ENCODE measurements at regions not wholly inside any gene's neighbourhood (a gene's known extent, or its start where the extent isn't known, plus 50 kb on each side); places are given as distances from the start of the nearest gene placed in this dataset.

DNA sequence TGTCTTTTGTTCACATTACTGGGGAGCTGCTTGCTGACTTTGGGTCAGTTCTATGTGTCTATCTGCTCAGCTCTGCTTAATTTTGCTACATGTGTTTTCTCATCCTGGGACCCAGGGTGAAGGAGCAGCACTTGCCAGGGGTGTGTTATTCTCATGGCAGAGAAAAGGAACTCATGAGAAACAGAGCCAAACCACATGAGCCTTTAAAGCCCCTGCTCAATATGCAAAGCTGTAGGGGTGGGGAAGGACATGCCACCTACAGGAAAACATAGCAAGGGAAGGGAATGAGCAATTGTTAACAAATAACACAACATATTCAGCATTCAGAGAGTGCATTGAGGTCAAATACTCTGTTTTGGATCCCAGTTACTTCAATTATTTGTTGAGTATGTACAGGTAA lies 290.9 kb downstream of the CDK5RAP2 start:
- Histone ChIP-seq H3K36me3 (replicated peaks; ENCODE audit: insufficient read depth, low read length) (no peaks in the 10 kb centered on the region), H3K9me2 (replicated peaks; ENCODE audit: insufficient read depth, low read length) (no peaks in the 10 kb centered on the region)

DNA sequence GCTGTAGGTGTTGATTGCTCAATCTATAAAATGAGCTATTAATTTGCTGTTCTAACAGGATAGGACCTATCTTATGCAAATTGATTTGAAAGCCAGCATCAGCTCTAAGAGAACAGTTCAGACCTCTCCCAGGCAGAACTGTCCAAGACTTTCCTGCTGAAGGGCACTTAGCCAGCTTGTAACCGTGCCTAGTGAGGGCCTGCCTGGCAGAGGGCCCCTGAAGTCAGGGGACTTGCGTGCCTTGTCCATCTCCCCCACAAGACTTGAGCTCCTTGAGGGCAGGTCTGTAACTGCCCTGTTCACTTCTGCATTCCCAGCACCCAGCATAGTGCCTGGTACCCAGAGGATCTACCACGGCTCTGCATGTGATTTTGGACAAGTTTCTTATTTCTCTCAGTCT lies 293.4 kb downstream of the CDK5RAP2 start:
- Histone ChIP-seq H3K9me2 (replicated peaks; ENCODE audit: insufficient read depth, low read length) (no peaks in the 10 kb centered on the region), H3K79me2 (ENCODE audit: low read length) (no peaks in the 10 kb centered on the region)
- TF ChIP-seq, protein P1, sequence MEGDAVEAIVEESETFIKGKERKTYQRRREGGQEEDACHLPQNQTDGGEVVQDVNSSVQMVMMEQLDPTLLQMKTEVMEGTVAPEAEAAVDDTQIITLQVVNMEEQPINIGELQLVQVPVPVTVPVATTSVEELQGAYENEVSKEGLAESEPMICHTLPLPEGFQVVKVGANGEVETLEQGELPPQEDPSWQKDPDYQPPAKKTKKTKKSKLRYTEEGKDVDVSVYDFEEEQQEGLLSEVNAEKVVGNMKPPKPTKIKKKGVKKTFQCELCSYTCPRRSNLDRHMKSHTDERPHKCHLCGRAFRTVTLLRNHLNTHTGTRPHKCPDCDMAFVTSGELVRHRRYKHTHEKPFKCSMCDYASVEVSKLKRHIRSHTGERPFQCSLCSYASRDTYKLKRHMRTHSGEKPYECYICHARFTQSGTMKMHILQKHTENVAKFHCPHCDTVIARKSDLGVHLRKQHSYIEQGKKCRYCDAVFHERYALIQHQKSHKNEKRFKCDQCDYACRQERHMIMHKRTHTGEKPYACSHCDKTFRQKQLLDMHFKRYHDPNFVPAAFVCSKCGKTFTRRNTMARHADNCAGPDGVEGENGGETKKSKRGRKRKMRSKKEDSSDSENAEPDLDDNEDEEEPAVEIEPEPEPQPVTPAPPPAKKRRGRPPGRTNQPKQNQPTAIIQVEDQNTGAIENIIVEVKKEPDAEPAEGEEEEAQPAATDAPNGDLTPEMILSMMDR (IDR thresholded peaks at IDR 0.05; ENCODE audit: low read length) = no peak
- no peak for TF ChIP-seq EZH2phosphoT487 (IDR thresholded peaks at IDR 0.05; ENCODE audit: low read length)
- TF ChIP-seq EZH2 (optimal IDR thresholded peaks at IDR 0.05; ENCODE audit: low read depth, low read length) = no peak

More for the DNA sequence above, 290.9 kb downstream of the CDK5RAP2 start:
- Histone ChIP-seq H3K27ac (ENCODE audit: low read length) (no peak overlapping the region), H4K20me1 (ENCODE audit: insufficient read depth, low read length) (no peaks in the 10 kb centered on the region), H3F3A (ENCODE audit: insufficient read depth, low read length) (no peaks in the 10 kb centered on the region), H3K4me3 (ENCODE audit: low read length) (no peak overlapping the region), H3K27me3 (replicated peaks; ENCODE audit: insufficient read depth, low read length) (no peaks in the 10 kb centered on the region), H3K4me2 (ENCODE audit: low read depth, low read length) (no peak overlapping the region), H2AFZ (ENCODE audit: low read length) (no peak overlapping the region), H3K4me1 (ENCODE audit: low read length) (no peaks in the 10 kb centered on the region), H3K79me2 (ENCODE audit: low read length) (no peaks in the 10 kb centered on the region), H3K9ac (ENCODE audit: low read length) (no peak overlapping the region), H3K9me3 (replicated peaks; ENCODE audit: insufficient read depth, low read length) (no peaks in the 10 kb centered on the region)
- DNase-seq = no peak
- TF ChIP-seq EZH2phosphoT487 (IDR thresholded peaks at IDR 0.05; ENCODE audit: low read length) = no peak
- TF ChIP-seq EZH2 (optimal IDR thresholded peaks at IDR 0.05; ENCODE audit: low read depth, low read length) = no peak
- TF ChIP-seq, protein P1 (IDR thresholded peaks at IDR 0.05; ENCODE audit: low read length) = no peak

DNA sequence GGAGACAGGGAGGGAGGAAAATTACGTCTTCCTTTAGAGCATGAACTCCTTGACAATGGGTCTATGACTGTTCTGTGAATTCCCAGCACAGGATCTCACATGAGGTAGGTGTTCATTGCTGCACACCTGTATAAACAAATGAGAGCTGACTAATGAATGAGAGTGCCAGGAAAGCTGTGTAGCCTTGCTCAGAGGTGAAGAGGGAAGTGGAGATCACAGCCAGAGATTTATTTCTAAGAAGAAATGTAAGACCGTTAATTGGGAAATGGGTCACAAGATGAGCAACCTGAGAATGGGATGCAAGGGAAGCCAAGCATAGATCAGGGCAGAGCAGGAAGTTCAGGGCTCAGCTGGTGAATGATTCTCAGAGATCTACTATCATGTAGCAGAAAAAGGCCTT lies 295.1 kb downstream of the CDK5RAP2 start:
- Histone ChIP-seq H3K36me3 (replicated peaks; ENCODE audit: insufficient read depth, low read length) (no peaks in the 10 kb centered on the region), H3K9me2 (replicated peaks; ENCODE audit: insufficient read depth, low read length) (no peaks in the 10 kb centered on the region), H3K9me3 (replicated peaks; ENCODE audit: insufficient read depth, low read length) (no peaks in the 10 kb centered on the region), H3K27me3 (replicated peaks; ENCODE audit: insufficient read depth, low read length) (no peaks in the 10 kb centered on the region), H3K4me2 (ENCODE audit: low read depth, low read length) (no peak overlapping the region), H3F3A (ENCODE audit: insufficient read depth, low read length) (no peaks in the 10 kb centered on the region), H4K20me1 (ENCODE audit: insufficient read depth, low read length) (no peaks in the 10 kb centered on the region), H3K27ac (ENCODE audit: low read length) (no peak overlapping the region), H3K79me2 (ENCODE audit: low read length) (no peaks in the 10 kb centered on the region), H3K4me1 (ENCODE audit: low read length) (no peaks in the 10 kb centered on the region), H2AFZ (ENCODE audit: low read length) (no peak overlapping the region), H3K9ac (ENCODE audit: low read length) (no peak overlapping the region), H3K4me3 (ENCODE audit: low read length) (no peak overlapping the region)
- TF ChIP-seq, protein P1 (IDR thresholded peaks at IDR 0.05; ENCODE audit: low read length) = no peak
- TF ChIP-seq EZH2 (optimal IDR thresholded peaks at IDR 0.05; ENCODE audit: low read depth, low read length) (no peak), EZH2phosphoT487 (IDR thresholded peaks at IDR 0.05; ENCODE audit: low read length) (no peak)
- no peak for DNase-seq

More for the DNA sequence above, 293.4 kb downstream of the CDK5RAP2 start:
- no peak overlapping the region for H3K4me2 ChIP-seq (ENCODE audit: low read depth, low read length)
- no peak overlapping the region for H3K4me3 ChIP-seq (ENCODE audit: low read length)
- H3K9me3 ChIP-seq (replicated peaks; ENCODE audit: insufficient read depth, low read length) = no peaks in the 10 kb centered on the region
- no peak overlapping the region for H3K9ac ChIP-seq (ENCODE audit: low read length)
- no peak overlapping the region for H3K27ac ChIP-seq (ENCODE audit: low read length)
- H3F3A ChIP-seq (ENCODE audit: insufficient read depth, low read length) = no peaks in the 10 kb centered on the region
- no peaks in the 10 kb centered on the region for H3K4me1 ChIP-seq (ENCODE audit: low read length)
- H3K27me3 ChIP-seq (replicated peaks; ENCODE audit: insufficient read depth, low read length) = no peaks in the 10 kb centered on the region
- H3K36me3 ChIP-seq (replicated peaks; ENCODE audit: insufficient read depth, low read length) = no peaks in the 10 kb centered on the region
- no peaks in the 10 kb centered on the region for H4K20me1 ChIP-seq (ENCODE audit: insufficient read depth, low read length)
- H2AFZ ChIP-seq (ENCODE audit: low read length) = no peak overlapping the region
- DNase-seq = no peak

All from MM.1S (cell line).